NCI-H524 treated with DMSO at 0.1 percent for 48 hours (cell line): ENCODE measurements at regions not wholly inside any gene's neighbourhood (a gene's known extent, or its start where the extent isn't known, plus 50 kb on each side); places are given as distances from the start of the nearest gene placed in this dataset.
A peak's percentile ranks its signal among the peaks of the same experiment; 100 is the strongest.

ENCODE experiments used
- DNase-seq: peaks from one replicate; lab custom pipeline; 2025; lab: John Stamatoyannopoulos, UW

- no peak for DNase-seq
Measured at GRCh38 chr9:90240541-90240940, 402.1 kb downstream of the DIRAS2 start.

- no peak for DNase-seq
Measured at GRCh38 chr9:90245661-90246060, 397.0 kb downstream of the DIRAS2 start.

- DNase-seq: no peak
Measured at GRCh38 chr9:90249094-90249493, 393.5 kb downstream of the DIRAS2 start.

- no peak for DNase-seq
Measured at GRCh38 chr9:90251316-90251715, 391.3 kb downstream of the DIRAS2 start.

- DNase-seq: no peak
Measured at GRCh38 chr9:90256345-90256744, 386.3 kb downstream of the DIRAS2 start.

- no peak for DNase-seq
Measured at GRCh38 chr9:90259311-90260246, 383.0 kb downstream of the DIRAS2 start.

GRCh38 chr9:90261698-90262097 lies 380.9 kb downstream of the DIRAS2 start:
- no peak for DNase-seq

- DNase-seq: no peak
Measured at GRCh38 chr9:90268613-90269012, 374.0 kb downstream of the DIRAS2 start.

- no peak for DNase-seq
Measured at GRCh38 chr9:90271707-90272106, 370.9 kb downstream of the DIRAS2 start.

- no peak for DNase-seq
Measured at GRCh38 chr9:90274725-90275124, 367.9 kb downstream of the DIRAS2 start.

- DNase-seq: no peak
Measured at GRCh38 chr9:90285946-90286345, 356.7 kb downstream of the DIRAS2 start.

- DNase-seq: no peak
Measured at GRCh38 chr9:90287567-90288274, 354.9 kb downstream of the DIRAS2 start.

GRCh38 chr9:90288275-90288639 lies 354.4 kb downstream of the DIRAS2 start:
- DNase-seq: no peak

- no peak for DNase-seq
Measured at GRCh38 chr9:90290716-90291485, 351.7 kb downstream of the DIRAS2 start.

GRCh38 chr9:90296539-90296938 lies 346.1 kb downstream of the DIRAS2 start:
- DNase-seq: peak; percentile 56

- no peak for DNase-seq
Measured at GRCh38 chr9:90299968-90300367, 342.7 kb downstream of the DIRAS2 start.

- DNase-seq: no peak
Measured at GRCh38 chr9:90300611-90301276, 341.9 kb downstream of the DIRAS2 start.

- no peak for DNase-seq
Measured at GRCh38 chr9:90301277-90301653, 341.4 kb downstream of the DIRAS2 start.

GRCh38 chr9:90303655-90304054 lies 339.0 kb downstream of the DIRAS2 start:
- no peak for DNase-seq

GRCh38 chr9:90306158-90306557 lies 336.5 kb downstream of the DIRAS2 start:
- DNase-seq: no peak

GRCh38 chr9:90307167-90307833 lies 335.3 kb downstream of the DIRAS2 start:
- peak; percentile 21 for DNase-seq
